Trophoblast cell (in vitro differentiated cells and primary cell): ENCODE measurements at regions not wholly inside any gene's neighbourhood (a gene's known extent, or its start where the extent isn't known, plus 50 kb on each side); places are given as distances from the start of the nearest gene placed in this dataset.

Source experiments
- DNase-seq, 2 donors: peaks; one replicate each; pipeline ENCODE4 v3.0.0-alpha.2; 2016
- H2AFZ ChIP-seq: 2 replicates; pipeline ENCODE4 v1.6.1; 2013; ENCODE audit warnings: low read length, moderate library complexity, mild to moderate bottlenecking; ENCODE audit not compliant: insufficient read depth, poor library complexity
- H2AK5ac ChIP-seq: 2 replicates; pipeline ENCODE4 v1.6.1; 2013; ENCODE audit warnings: mild to moderate bottlenecking, low read length
- H2BK120ac ChIP-seq: 2 replicates; pipeline ENCODE4 v1.6.1; 2013; ENCODE audit warnings: low read length, mild to moderate bottlenecking, moderate library complexity; ENCODE audit not compliant: insufficient read depth, poor library complexity
- H2BK12ac ChIP-seq: 2 replicates; pipeline ENCODE4 v1.6.1; 2013; ENCODE audit warnings: mild to moderate bottlenecking, low read length, moderate library complexity
- H2BK5ac ChIP-seq: 2 replicates; pipeline ENCODE4 v1.6.1; 2013; ENCODE audit warnings: low read length, low read depth, moderate library complexity, mild to moderate bottlenecking; ENCODE audit not compliant: poor library complexity
- H3K14ac ChIP-seq: 2 replicates; pipeline ENCODE4 v1.6.1; 2013; ENCODE audit warnings: mild to moderate bottlenecking, low read length
- H3K18ac ChIP-seq: 2 replicates; pipeline ENCODE4 v1.6.1; 2013; ENCODE audit warnings: mild to moderate bottlenecking, low read length
- H3K23ac ChIP-seq: 2 replicates; pipeline ENCODE4 v1.6.1; 2013; ENCODE audit warnings: low read length
- H3K27ac ChIP-seq: 2 replicates; pipeline ENCODE4 v1.5.1; 2013; ENCODE audit warnings: low read depth, mild to moderate bottlenecking, inconsistent platforms, low read length, moderate library complexity
- H3K27me3 ChIP-seq: 2 replicates; pipeline ENCODE4 v1.6.1; 2013; ENCODE audit warnings: inconsistent platforms, mild to moderate bottlenecking, low read length, moderate library complexity; ENCODE audit not compliant: insufficient read depth
- H3K36me3 ChIP-seq, 2 experiments: 1 replicate in 1 of 2; 2 replicates in 1 of 2; pipeline ENCODE4 v1.6.1; 2013; ENCODE audit warnings: low read length in 2 of 2, mild to moderate bottlenecking in 2 of 2, moderate library complexity in 1 of 2; ENCODE audit not compliant: insufficient read depth in 2 of 2, control insufficient read depth in 1 of 2
- H3K4ac ChIP-seq: 2 replicates; pipeline ENCODE4 v1.6.1; 2013; ENCODE audit warnings: low read depth, mild to moderate bottlenecking, low read length, moderate library complexity
- H3K4me1 ChIP-seq, 2 experiments: 1 replicate in 1 of 2; 2 replicates in 1 of 2; pipeline ENCODE4 v1.6.1; 2013; ENCODE audit warnings: low read length in 2 of 2, mild to moderate bottlenecking in 2 of 2, moderate library complexity in 1 of 2; ENCODE audit not compliant: insufficient read depth in 2 of 2, control insufficient read depth in 1 of 2
- H3K4me2 ChIP-seq: 2 replicates; pipeline ENCODE4 v1.6.1; 2013; ENCODE audit warnings: inconsistent platforms, mild to moderate bottlenecking, low read length, moderate library complexity
- H3K4me3 ChIP-seq: 2 replicates; pipeline ENCODE4 v1.5.1; 2013; ENCODE audit warnings: mild to moderate bottlenecking, low read depth, low read length, inconsistent platforms
- H3K79me1 ChIP-seq: one replicate; pipeline ENCODE4 v1.6.1; 2013; ENCODE audit warnings: low read length
- H3K79me2 ChIP-seq: 2 replicates; pipeline ENCODE4 v1.6.1; 2013; ENCODE audit warnings: low read length, mild to moderate bottlenecking; ENCODE audit not compliant: control insufficient read depth, insufficient read depth, poor library complexity
- H3K9ac ChIP-seq: 2 replicates; pipeline ENCODE4 v1.6.1; 2013; ENCODE audit warnings: mild to moderate bottlenecking, low read length
- H3K9me3 ChIP-seq: 2 replicates; pipeline ENCODE4 v1.6.1; 2013; ENCODE audit warnings: low read depth, mild to moderate bottlenecking, control low read depth, inconsistent platforms, low read length; ENCODE audit not compliant: insufficient read depth
- H4K12ac ChIP-seq: 2 replicates; pipeline ENCODE4 v1.6.1; 2013; ENCODE audit warnings: low read depth, mild to moderate bottlenecking, low read length, moderate library complexity
- H4K8ac ChIP-seq: 2 replicates; pipeline ENCODE4 v1.6.1; 2013; ENCODE audit warnings: low read depth, mild to moderate bottlenecking, low read length, moderate library complexity
- H4K91ac ChIP-seq: one replicate; pipeline ENCODE4 v1.6.1; 2013; ENCODE audit warnings: low read depth, mild to moderate bottlenecking, low read length, moderate library complexity
- WGBS: extraction: QIAGEN DNeasy Blood & Tissue Kit; methylation state at CpG from one replicate; pipeline ENCODE4 v1.1.7; 2013; ENCODE audit warnings: missing lambda C conversion rate; ENCODE audit not compliant: insufficient read length, insufficient coverage; ENCODE audit errors: extremely low coverage; 5-methylcytosine and 5-hydroxymethylcytosine counted together

GRCh38 chr2:180559771-180560170, 420.6 kb upstream of the UBE2E3 start:
- WGBS, result no CpG with 5 or more reads among the region's 5 CpGs

DNA sequence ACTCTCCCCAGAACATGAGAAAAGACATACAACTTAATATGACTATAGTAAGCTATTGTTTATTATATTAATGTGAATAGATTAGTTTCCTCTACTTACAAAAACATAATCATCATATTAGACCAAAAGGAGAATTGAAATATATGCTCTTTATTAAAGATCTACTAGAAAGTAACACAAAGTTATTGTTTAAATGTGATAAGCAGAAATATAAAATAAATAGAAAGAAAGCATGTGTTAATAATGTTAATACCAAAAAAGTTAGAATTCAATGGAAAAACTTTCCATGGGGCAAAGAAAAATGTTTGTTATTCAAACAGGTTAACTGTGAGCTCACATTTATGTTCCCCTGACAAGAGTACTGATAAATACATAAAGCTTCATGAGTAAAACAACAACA, 421.4 kb upstream of the UBE2E3 start:
- Histone ChIP-seq H2AFZ (no peak overlapping the region), H3K79me1 (no peaks in the 10 kb centered on the region), H2AK5ac (no peak overlapping the region), H3K27ac (no peak overlapping the region), H4K12ac (no peak overlapping the region), H3K27me3 (no peaks in the 10 kb centered on the region), H3K23ac (no peak overlapping the region), H4K8ac (no peak overlapping the region), H3K4me1 (no peaks in the 10 kb centered on the region), H2BK5ac (no peak overlapping the region), H2BK120ac (no peak overlapping the region), H3K36me3 (no peaks in the 10 kb centered on the region), H4K91ac (no peak overlapping the region), H3K4me2 (no peak overlapping the region), H3K79me2 (no peaks in the 10 kb centered on the region), H3K14ac (no peak overlapping the region), H3K18ac (no peak overlapping the region), H2BK12ac (no peak overlapping the region), H3K4me3 (no peak overlapping the region), H3K9me3 (no peaks in the 10 kb centered on the region), H3K9ac (no peak overlapping the region), H3K4ac (no peak overlapping the region)
- no peak for DNase-seq

More at GRCh38 chr2:180559771-180560170, 420.6 kb upstream of the UBE2E3 start:
- no peaks in the 10 kb centered on the region for H3K4me1 ChIP-seq
- no peak overlapping the region for H2BK5ac ChIP-seq
- H3K23ac ChIP-seq, result no peak overlapping the region
- H3K27ac ChIP-seq, result no peak overlapping the region
- no peak overlapping the region for H3K4me2 ChIP-seq
- H2BK12ac ChIP-seq, result no peak overlapping the region
- no peak for DNase-seq
- H3K79me1 ChIP-seq, result no peaks in the 10 kb centered on the region
- H3K14ac ChIP-seq, result no peak overlapping the region
- no peaks in the 10 kb centered on the region for H3K36me3 ChIP-seq
- no peak overlapping the region for H4K12ac ChIP-seq
- no peak overlapping the region for H3K4ac ChIP-seq
- H3K27me3 ChIP-seq, result no peaks in the 10 kb centered on the region
- no peaks in the 10 kb centered on the region for H3K79me2 ChIP-seq
- H2AK5ac ChIP-seq, result no peak overlapping the region
- H2BK120ac ChIP-seq, result no peak overlapping the region
- H3K18ac ChIP-seq, result no peak overlapping the region
- H3K9me3 ChIP-seq, result no peaks in the 10 kb centered on the region
- H3K9ac ChIP-seq, result no peak overlapping the region
- no peak overlapping the region for H2AFZ ChIP-seq
- no peak overlapping the region for H4K8ac ChIP-seq
- H4K91ac ChIP-seq, result no peak overlapping the region
- H3K4me3 ChIP-seq, result no peak overlapping the region

- Histone ChIP-seq H2AK5ac (no peak overlapping the region), H3K14ac (no peak overlapping the region), H3K4me3 (no peak overlapping the region), H3K4me2 (no peak overlapping the region), H3K79me1 (no peaks in the 10 kb centered on the region), H3K27me3 (no peaks in the 10 kb centered on the region), H3K79me2 (no peaks in the 10 kb centered on the region), H3K9me3 (no peaks in the 10 kb centered on the region), H3K23ac (no peak overlapping the region), H4K8ac (no peak overlapping the region), H4K91ac (no peak overlapping the region), H3K27ac (no peak overlapping the region), H3K4ac (no peak overlapping the region), H3K36me3 (no peaks in the 10 kb centered on the region), H3K18ac (no peak overlapping the region), H2BK5ac (no peak overlapping the region), H2AFZ (no peak overlapping the region), H3K9ac (no peak overlapping the region), H2BK12ac (no peak overlapping the region), H3K4me1 (no peaks in the 10 kb centered on the region), H2BK120ac (no peak overlapping the region), H4K12ac (no peak overlapping the region)
- DNase-seq, result no peak
- WGBS, result no CpG with 5 or more reads among the region's 19 CpGs
Observed at GRCh38 chr2:180555391-180555965, 424.9 kb upstream of the UBE2E3 start.

DNA sequence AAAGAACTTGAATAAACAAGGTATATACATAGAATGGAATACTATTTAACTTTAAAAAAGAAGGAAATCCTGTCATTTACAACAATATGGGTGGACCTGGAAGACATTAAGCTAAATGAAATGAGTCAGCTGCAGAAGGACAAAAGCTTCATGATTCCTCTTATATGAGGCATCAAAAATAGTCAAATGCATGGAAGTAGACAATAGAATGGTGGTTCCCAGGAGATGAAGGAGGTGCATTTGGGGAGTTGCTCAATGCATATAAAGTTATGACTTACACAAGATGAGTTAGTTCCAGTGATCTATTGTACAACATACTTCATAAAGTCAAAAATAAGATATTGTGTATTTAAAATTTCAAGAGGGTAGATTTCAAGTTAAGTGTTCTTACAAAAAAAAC, 426.1 kb upstream of the UBE2E3 start:
- H2BK12ac ChIP-seq, result no peak overlapping the region
- no peaks in the 10 kb centered on the region for H3K79me1 ChIP-seq
- H2AFZ ChIP-seq, result no peak overlapping the region
- no peaks in the 10 kb centered on the region for H3K9me3 ChIP-seq
- no peak overlapping the region for H3K4me2 ChIP-seq
- H3K23ac ChIP-seq, result no peak overlapping the region
- H3K27me3 ChIP-seq, result no peaks in the 10 kb centered on the region
- H2AK5ac ChIP-seq, result no peak overlapping the region
- no peaks in the 10 kb centered on the region for H3K36me3 ChIP-seq
- no peak overlapping the region for H2BK5ac ChIP-seq
- H4K91ac ChIP-seq, result no peak overlapping the region
- H4K8ac ChIP-seq, result no peak overlapping the region
- no peak overlapping the region for H3K18ac ChIP-seq
- no peak for DNase-seq
- no peaks in the 10 kb centered on the region for H3K4me1 ChIP-seq
- no peak overlapping the region for H3K27ac ChIP-seq
- H3K14ac ChIP-seq, result no peak overlapping the region
- no peak overlapping the region for H3K4me3 ChIP-seq
- H3K9ac ChIP-seq, result no peak overlapping the region
- no peak overlapping the region for H4K12ac ChIP-seq
- H3K79me2 ChIP-seq, result no peaks in the 10 kb centered on the region
- H3K4ac ChIP-seq, result no peak overlapping the region
- no peak overlapping the region for H2BK120ac ChIP-seq
